Ascending aorta (tissue), 2 donors: ENCODE measurements at regions not wholly inside any gene's neighbourhood (a gene's known extent, or its start where the extent isn't known, plus 50 kb on each side); places are given as distances from the start of the nearest gene placed in this dataset.
"Not testable (repeated sequence)": the region's sequence is repeated elsewhere in the genome, so short reads cannot be mapped to it uniquely, and the experiment has no call there.

ENCODE experiments used
- DNase-seq, 2 donors: peaks; one replicate each; pipeline ENCODE4 v3.0.0-alpha.2; 2019; ENCODE audit warnings: low spot score in 2 of 2
- H3K27ac ChIP-seq, 2 donors: fragments of 200-600 bp; sonication (generic); one replicate each; pipeline ENCODE4 v1.5.1; 2016 to 2017; ENCODE audit warnings: mild to moderate bottlenecking in 1 of 2
- H3K27me3 ChIP-seq: fragments of 200-600 bp; sonication (generic); one replicate; pipeline ENCODE4 v1.5.1; 2017
- H3K36me3 ChIP-seq, 2 donors: fragments of 200-600 bp; sonication (generic); one replicate each; pipeline ENCODE4 v1.5.1; 2016
- H3K4me1 ChIP-seq, 2 donors: fragments of 200-600 bp; sonication (generic); one replicate each; pipeline ENCODE4 v1.5.1; 2016 to 2017; ENCODE audit warnings: mild to moderate bottlenecking in 1 of 2
- H3K4me3 ChIP-seq, 2 donors: fragments of 200-600 bp; sonication (generic); one replicate each; pipeline ENCODE4 v1.5.1; 2016 to 2017; ENCODE audit warnings: mild to moderate bottlenecking in 1 of 2
- H3K9me3 ChIP-seq, 2 donors: fragments of 200-600 bp; sonication (generic); one replicate each; pipeline ENCODE4 v1.5.1; 2016
- CTCF ChIP-seq, 3 experiments: fragments of 200-600 bp in 2 of 3; fragments of 450-650 bp in 1 of 3; sonication (generic) in 2 of 3; IDR thresholded peaks; one replicate each; pipeline ENCODE4 v1.5.1; 2016 to 2019; ENCODE audit warnings: antibody characterized with exemption in 3 of 3, mild to moderate bottlenecking in 1 of 3, moderate library complexity in 1 of 3
- intact Hi-C: fragments of 100-400 bp; cut with DNase I; formaldehyde crosslinking; loops from one replicate; pipeline ENCODE4 v1.15.1; 2023

GRCh38 chr3:6455031-6455430 lies 405.9 kb upstream of the GRM7 start:
- DNase-seq: no peak
- Histone ChIP-seq H3K9me3 (no peaks in the 10 kb centered on the region), H3K27me3 (no peaks in the 10 kb centered on the region), H3K36me3 (no peaks in the 10 kb centered on the region), H3K4me3 (no peak overlapping the region), H3K4me1 (no peaks in the 10 kb centered on the region), H3K27ac (no peak overlapping the region)
- intact Hi-C loops: no loop called here
- TF ChIP-seq CTCF (IDR thresholded peaks at IDR 0.05): no peak

- H3K4me1 ChIP-seq: no peaks in the 10 kb centered on the region
- intact Hi-C loops: no loop called here
- no peaks in the 10 kb centered on the region for H3K9me3 ChIP-seq
- no peak overlapping the region for H3K27ac ChIP-seq
- no peak overlapping the region for H3K4me3 ChIP-seq
- DNase-seq: no peak
- TF ChIP-seq CTCF (IDR thresholded peaks at IDR 0.05): no peak
- no peaks in the 10 kb centered on the region for H3K36me3 ChIP-seq
- no peaks in the 10 kb centered on the region for H3K27me3 ChIP-seq
Measured at GRCh38 chr3:6467186-6467585, 393.7 kb upstream of the GRM7 start.

GRCh38 chr3:6468589-6468988 lies 392.3 kb upstream of the GRM7 start:
- DNase-seq: no peak
- H3K27ac ChIP-seq: no peak overlapping the region
- intact Hi-C loops: no loop called here
- no peaks in the 10 kb centered on the region for H3K36me3 ChIP-seq
- no peaks in the 10 kb centered on the region for H3K9me3 ChIP-seq
- H3K4me3 ChIP-seq: no peak overlapping the region
- no peaks in the 10 kb centered on the region for H3K4me1 ChIP-seq
- no peak for TF ChIP-seq CTCF (IDR thresholded peaks at IDR 0.05)
- H3K27me3 ChIP-seq: no peaks in the 10 kb centered on the region

GRCh38 chr3:6471744-6472143 lies 389.2 kb upstream of the GRM7 start:
- Histone ChIP-seq H3K4me3 (no peak overlapping the region), H3K9me3 (no peaks in the 10 kb centered on the region), H3K27me3 (no peaks in the 10 kb centered on the region), H3K4me1 (no peaks in the 10 kb centered on the region), H3K27ac (no peak overlapping the region), H3K36me3 (no peaks in the 10 kb centered on the region)
- TF ChIP-seq CTCF (IDR thresholded peaks at IDR 0.05): no peak
- DNase-seq: no peak
- intact Hi-C loops: no loop called here

- H3K9me3 ChIP-seq, H3K27me3 ChIP-seq, H3K27ac ChIP-seq, DNase-seq, H3K4me1 ChIP-seq, H3K36me3 ChIP-seq, intact Hi-C loops, H3K4me3 ChIP-seq: not testable (repeated sequence)
Measured at GRCh38 chr3:6490487-6491327, 370.2 kb upstream of the GRM7 start.

- no peak overlapping the region for H3K4me3 ChIP-seq
- intact Hi-C loops: no loop called here
Measured at GRCh38 chr3:6491768-6492167, 369.1 kb upstream of the GRM7 start.

More at GRCh38 chr3:6491768-6492167, 369.1 kb upstream of the GRM7 start:
- H3K27me3 ChIP-seq: no peaks in the 10 kb centered on the region
- no peaks in the 10 kb centered on the region for H3K4me1 ChIP-seq
- no peak overlapping the region for H3K27ac ChIP-seq
- no peaks in the 10 kb centered on the region for H3K9me3 ChIP-seq
- no peaks in the 10 kb centered on the region for H3K36me3 ChIP-seq
- DNase-seq: no peak
- no peak for TF ChIP-seq CTCF (IDR thresholded peaks at IDR 0.05)
